ENCODE measurements at regions not wholly inside any gene's neighbourhood (a gene's known extent, or its start where the extent isn't known, plus 50 kb on each side); places are given as distances from the start of the nearest gene placed in this dataset.

DNA sequence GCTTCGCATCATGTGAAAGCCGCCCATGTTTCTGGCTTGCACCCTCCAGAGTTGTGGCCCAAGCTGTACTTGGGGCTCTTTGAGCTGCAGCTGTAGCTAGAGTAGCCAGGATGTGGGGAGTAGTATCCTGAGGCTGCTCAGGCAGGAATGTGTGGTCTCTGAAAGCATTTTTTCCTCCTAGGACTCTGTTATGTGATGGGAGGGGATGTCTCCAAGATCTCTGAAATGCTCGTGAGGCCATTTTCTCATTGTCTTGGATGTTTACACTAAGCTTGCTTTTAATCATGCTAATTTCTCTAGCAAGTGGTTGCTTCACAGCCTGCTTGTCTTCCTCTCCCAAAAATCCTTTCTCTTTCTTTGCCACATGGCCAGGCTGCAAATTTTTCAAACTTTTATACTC, 687.6 kb downstream of the DCDC2C start:
- no peak overlapping the region for H3K4me3 ChIP-seq (ENCODE audit: low read depth, low read length)
- CTCF ChIA-PET, result no interaction called here
- H3K4me1 ChIP-seq (ENCODE audit: control insufficient read depth, insufficient read depth, low read length), result no peaks in the 10 kb centered on the region
- H3K27ac ChIP-seq (ENCODE audit: extremely low read depth, low read depth, low read length), result no peak overlapping the region
- POLR2A ChIA-PET, result no interaction called here
- H3K36me3 ChIP-seq (ENCODE audit: control insufficient read depth in 2 of 2, insufficient read depth in 1 of 2, low read length in 2 of 2), result no peaks in the 10 kb centered on the region
- TF ChIP-seq ZNF169 (tag by site-specific recombination; IDR thresholded peaks at IDR 0.05) (no peak), ZBTB7A (tag by site-specific recombination; IDR thresholded peaks at IDR 0.05; ENCODE audit: low read depth) (no peak)
- H3K9me3 ChIP-seq (ENCODE audit: control insufficient read depth, insufficient read depth, low read depth, low read length), result no peaks in the 10 kb centered on the region

DNA sequence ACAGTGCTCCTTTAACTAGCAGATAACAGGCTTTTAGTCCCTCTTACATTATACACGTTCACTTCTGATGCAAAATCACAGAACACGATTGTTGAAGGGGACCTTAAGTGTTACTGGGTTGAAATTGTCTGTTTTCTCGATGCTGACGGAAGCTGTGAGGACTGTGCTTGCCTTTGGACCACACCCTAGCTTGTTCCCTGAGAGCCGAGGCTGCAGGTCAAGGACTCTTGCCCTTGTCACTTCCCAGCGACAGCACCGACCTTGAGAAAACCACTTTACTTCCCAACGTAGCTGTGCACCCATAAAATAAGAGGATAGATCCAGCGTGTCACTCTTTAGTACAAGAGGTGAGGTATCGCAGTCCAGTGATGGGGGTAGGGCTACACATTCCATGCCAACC, 701.0 kb downstream of the DCDC2C start:
- no peaks in the 10 kb centered on the region for H3K4me1 ChIP-seq (ENCODE audit: control insufficient read depth, insufficient read depth, low read length)
- ChIA-PET POLR2A (no interaction called here), CTCF (no interaction called here)
- no peaks in the 10 kb centered on the region for H3K9me3 ChIP-seq (ENCODE audit: control insufficient read depth, insufficient read depth, low read depth, low read length)
- no peaks in the 10 kb centered on the region for H3K36me3 ChIP-seq (ENCODE audit: control insufficient read depth in 2 of 2, insufficient read depth in 1 of 2, low read length in 2 of 2)
- no peak for TF ChIP-seq ZNF664 (tag by site-specific recombination; IDR thresholded peaks at IDR 0.05)
- no peak for TF ChIP-seq WT1 (tag by site-specific recombination; IDR thresholded peaks at IDR 0.05)
- TF ChIP-seq, protein P1, sequence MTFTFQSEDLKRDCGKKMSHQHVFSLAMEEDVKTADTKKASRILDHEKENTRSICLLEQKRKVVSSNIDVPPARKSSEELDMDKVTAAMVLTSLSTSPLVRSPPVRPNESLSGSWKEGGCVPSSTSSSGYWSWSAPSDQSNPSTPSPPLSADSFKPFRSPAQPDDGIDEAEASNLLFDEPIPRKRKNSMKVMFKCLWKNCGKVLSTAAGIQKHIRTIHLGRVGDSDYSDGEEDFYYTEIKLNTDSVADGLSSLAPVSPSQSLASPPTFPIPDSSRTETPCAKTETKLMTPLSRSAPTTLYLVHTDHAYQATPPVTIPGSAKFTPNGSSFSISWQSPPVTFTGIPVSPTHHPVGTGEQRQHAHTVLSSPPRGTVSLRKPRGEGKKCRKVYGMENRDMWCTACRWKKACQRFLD (tag by site-specific recombination; IDR thresholded peaks at IDR 0.05), result no peak
- TF ChIP-seq, protein P2, sequence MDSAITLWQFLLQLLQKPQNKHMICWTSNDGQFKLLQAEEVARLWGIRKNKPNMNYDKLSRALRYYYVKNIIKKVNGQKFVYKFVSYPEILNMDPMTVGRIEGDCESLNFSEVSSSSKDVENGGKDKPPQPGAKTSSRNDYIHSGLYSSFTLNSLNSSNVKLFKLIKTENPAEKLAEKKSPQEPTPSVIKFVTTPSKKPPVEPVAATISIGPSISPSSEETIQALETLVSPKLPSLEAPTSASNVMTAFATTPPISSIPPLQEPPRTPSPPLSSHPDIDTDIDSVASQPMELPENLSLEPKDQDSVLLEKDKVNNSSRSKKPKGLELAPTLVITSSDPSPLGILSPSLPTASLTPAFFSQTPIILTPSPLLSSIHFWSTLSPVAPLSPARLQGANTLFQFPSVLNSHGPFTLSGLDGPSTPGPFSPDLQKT (IDR thresholded peaks at IDR 0.05; ENCODE audit: borderline replicate concordance, low read depth, low read length), result no peak
- no peak for TF ChIP-seq SCRT2 (tag by site-specific recombination; IDR thresholded peaks at IDR 0.05)
- TF ChIP-seq, protein P3, sequence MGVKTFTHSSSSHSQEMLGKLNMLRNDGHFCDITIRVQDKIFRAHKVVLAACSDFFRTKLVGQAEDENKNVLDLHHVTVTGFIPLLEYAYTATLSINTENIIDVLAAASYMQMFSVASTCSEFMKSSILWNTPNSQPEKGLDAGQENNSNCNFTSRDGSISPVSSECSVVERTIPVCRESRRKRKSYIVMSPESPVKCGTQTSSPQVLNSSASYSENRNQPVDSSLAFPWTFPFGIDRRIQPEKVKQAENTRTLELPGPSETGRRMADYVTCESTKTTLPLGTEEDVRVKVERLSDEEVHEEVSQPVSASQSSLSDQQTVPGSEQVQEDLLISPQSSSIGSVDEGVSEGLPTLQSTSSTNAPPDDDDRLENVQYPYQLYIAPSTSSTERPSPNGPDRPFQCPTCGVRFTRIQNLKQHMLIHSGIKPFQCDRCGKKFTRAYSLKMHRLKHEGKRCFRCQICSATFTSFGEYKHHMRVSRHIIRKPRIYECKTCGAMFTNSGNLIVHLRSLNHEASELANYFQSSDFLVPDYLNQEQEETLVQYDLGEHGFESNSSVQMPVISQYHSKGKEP (tag by site-specific recombination; IDR thresholded peaks at IDR 0.05), result no peak
- TF ChIP-seq, protein P4, sequence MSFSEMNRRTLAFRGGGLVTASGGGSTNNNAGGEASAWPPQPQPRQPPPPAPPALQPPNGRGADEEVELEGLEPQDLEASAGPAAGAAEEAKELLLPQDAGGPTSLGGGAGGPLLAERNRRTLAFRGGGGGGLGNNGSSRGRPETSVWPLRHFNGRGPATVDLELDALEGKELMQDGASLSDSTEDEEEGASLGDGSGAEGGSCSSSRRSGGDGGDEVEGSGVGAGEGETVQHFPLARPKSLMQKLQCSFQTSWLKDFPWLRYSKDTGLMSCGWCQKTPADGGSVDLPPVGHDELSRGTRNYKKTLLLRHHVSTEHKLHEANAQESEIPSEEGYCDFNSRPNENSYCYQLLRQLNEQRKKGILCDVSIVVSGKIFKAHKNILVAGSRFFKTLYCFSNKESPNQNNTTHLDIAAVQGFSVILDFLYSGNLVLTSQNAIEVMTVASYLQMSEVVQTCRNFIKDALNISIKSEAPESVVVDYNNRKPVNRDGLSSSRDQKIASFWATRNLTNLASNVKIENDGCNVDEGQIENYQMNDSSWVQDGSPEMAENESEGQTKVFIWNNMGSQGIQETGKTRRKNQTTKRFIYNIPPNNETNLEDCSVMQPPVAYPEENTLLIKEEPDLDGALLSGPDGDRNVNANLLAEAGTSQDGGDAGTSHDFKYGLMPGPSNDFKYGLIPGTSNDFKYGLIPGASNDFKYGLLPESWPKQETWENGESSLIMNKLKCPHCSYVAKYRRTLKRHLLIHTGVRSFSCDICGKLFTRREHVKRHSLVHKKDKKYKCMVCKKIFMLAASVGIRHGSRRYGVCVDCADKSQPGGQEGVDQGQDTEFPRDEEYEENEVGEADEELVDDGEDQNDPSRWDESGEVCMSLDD (tag by site-specific recombination; IDR thresholded peaks at IDR 0.05), result no peak
- no peak overlapping the region for H3K4me3 ChIP-seq (ENCODE audit: low read depth, low read length)
- no peak overlapping the region for H3K27ac ChIP-seq (ENCODE audit: extremely low read depth, low read depth, low read length)

DNA sequence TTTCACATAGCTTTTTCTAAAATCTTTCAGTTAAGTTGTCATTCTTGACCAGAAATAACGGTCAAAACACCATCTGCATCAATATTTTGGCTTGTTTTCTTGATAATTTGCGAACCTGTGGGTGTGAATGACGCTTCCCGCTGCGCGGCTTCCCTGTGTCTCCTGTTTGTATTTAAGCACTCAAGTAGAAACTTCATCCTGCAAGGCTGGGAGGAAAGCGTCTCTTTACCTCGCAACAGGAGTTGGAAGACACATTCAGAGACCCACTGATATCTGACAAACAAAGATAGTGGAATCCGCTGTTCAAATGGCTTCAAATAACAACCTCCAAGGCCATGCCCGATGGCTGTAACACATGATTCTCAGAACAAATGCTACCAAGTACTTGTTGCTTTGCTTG, 704.9 kb downstream of the DCDC2C start:
- no peaks in the 10 kb centered on the region for H3K4me1 ChIP-seq (ENCODE audit: control insufficient read depth, insufficient read depth, low read length)
- POLR2A ChIA-PET, result no interaction called here
- H3K4me3 ChIP-seq (ENCODE audit: low read depth, low read length), result no peak overlapping the region
- no peaks in the 10 kb centered on the region for H3K9me3 ChIP-seq (ENCODE audit: control insufficient read depth, insufficient read depth, low read depth, low read length)
- CTCF ChIA-PET, result no interaction called here
- no peaks in the 10 kb centered on the region for H3K36me3 ChIP-seq (ENCODE audit: control insufficient read depth in 2 of 2, insufficient read depth in 1 of 2, low read length in 2 of 2)
- TF ChIP-seq ZNF670 (tag by site-specific recombination; IDR thresholded peaks at IDR 0.05; ENCODE audit: low read depth) (no peak), ZNF248 (tag by site-specific recombination; IDR thresholded peaks at IDR 0.05) (no peak), ZNF354C (tag by site-specific recombination; IDR thresholded peaks at IDR 0.05; ENCODE audit: borderline replicate concordance, low read depth) (no peak), ZNF654 (tag by site-specific recombination; IDR thresholded peaks at IDR 0.05; ENCODE audit: low read depth) (no peak), ZNF169 (tag by site-specific recombination; IDR thresholded peaks at IDR 0.05) (no peak), ZNF548 (tag by site-specific recombination; IDR thresholded peaks at IDR 0.05) (no peak), ZNF596 (tag by site-specific recombination; IDR thresholded peaks at IDR 0.05) (no peak)
- TF ChIP-seq, protein P5, sequence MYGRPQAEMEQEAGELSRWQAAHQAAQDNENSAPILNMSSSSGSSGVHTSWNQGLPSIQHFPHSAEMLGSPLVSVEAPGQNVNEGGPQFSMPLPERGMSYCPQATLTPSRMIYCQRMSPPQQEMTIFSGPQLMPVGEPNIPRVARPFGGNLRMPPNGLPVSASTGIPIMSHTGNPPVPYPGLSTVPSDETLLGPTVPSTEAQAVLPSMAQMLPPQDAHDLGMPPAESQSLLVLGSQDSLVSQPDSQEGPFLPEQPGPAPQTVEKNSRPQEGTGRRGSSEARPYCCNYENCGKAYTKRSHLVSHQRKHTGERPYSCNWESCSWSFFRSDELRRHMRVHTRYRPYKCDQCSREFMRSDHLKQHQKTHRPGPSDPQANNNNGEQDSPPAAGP (tag by site-specific recombination; IDR thresholded peaks at IDR 0.05), result no peak
- TF ChIP-seq, protein P6, sequence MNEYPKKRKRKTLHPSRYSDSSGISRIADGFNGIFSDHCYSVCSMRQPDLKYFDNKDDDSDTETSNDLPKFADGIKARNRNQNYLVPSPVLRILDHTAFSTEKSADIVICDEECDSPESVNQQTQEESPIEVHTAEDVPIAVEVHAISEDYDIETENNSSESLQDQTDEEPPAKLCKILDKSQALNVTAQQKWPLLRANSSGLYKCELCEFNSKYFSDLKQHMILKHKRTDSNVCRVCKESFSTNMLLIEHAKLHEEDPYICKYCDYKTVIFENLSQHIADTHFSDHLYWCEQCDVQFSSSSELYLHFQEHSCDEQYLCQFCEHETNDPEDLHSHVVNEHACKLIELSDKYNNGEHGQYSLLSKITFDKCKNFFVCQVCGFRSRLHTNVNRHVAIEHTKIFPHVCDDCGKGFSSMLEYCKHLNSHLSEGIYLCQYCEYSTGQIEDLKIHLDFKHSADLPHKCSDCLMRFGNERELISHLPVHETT (tag by site-specific recombination; IDR thresholded peaks at IDR 0.05), result no peak
- H3K27ac ChIP-seq (ENCODE audit: extremely low read depth, low read depth, low read length), result no peak overlapping the region
